HL-60 (cell line): ENCODE measurements at regions not wholly inside any gene's neighbourhood (a gene's known extent, or its start where the extent isn't known, plus 50 kb on each side); places are given as distances from the start of the nearest gene placed in this dataset.

ENCODE experiments used
- DNase-seq, 2 experiments: peaks; one replicate each; pipeline ENCODE4 v3.0.0-alpha.2; 2010 to 2020; ENCODE audit warnings: low read depth in 1 of 2, low spot score in 1 of 2
- H3K27ac ChIP-seq: fragments of 250-450 bp; sonication (Bioruptor Pico); replicated peaks from 2 replicates; pipeline ENCODE4 v1.5.1; 2020; ENCODE audit warnings: mild to moderate bottlenecking, moderate library complexity
- H3K27me3 ChIP-seq: fragments of 250-450 bp; sonication (Bioruptor Pico); 2 replicates; pipeline ENCODE4 v1.5.1; 2021; ENCODE audit warnings: mild to moderate bottlenecking, moderate library complexity; ENCODE audit not compliant: insufficient read depth, poor library complexity, severe bottlenecking
- H3K4me3 ChIP-seq: replicated peaks from 2 replicates; pipeline ENCODE4 v1.5.1; 2011; ENCODE audit warnings: mild to moderate bottlenecking, control low read depth, low read length; ENCODE audit not compliant: insufficient read depth
- GABPA ChIP-seq: IDR thresholded peaks from 2 replicates; pipeline ENCODE4 v1.6.1; 2012; ENCODE audit warnings: low read depth
- POLR2AphosphoS5 ChIP-seq: IDR thresholded peaks from 2 replicates; pipeline ENCODE4 v1.6.1; 2012; ENCODE audit warnings: low read depth
- REST ChIP-seq: IDR thresholded peaks from 2 replicates; pipeline ENCODE4 v1.6.1; 2012; ENCODE audit warnings: low read depth; ENCODE audit not compliant: insufficient replicate concordance
- SPI1 ChIP-seq: IDR thresholded peaks from 2 replicates; pipeline ENCODE4 v1.6.1; 2012; ENCODE audit warnings: low read depth, mild to moderate bottlenecking, borderline replicate concordance
- TF ChIP-seq, protein P1 (sequence below): IDR thresholded peaks from one replicate; pipeline ENCODE4 v1.5.1; 2011; ENCODE audit warnings: low read length, control low read depth, inconsistent platforms; ENCODE audit not compliant: insufficient read depth

- no peak for DNase-seq
- Histone ChIP-seq H3K27ac (no peak overlapping the region), H3K27me3 (no peaks in the 10 kb centered on the region), H3K4me3 (no peak overlapping the region)
- TF ChIP-seq, protein P1, sequence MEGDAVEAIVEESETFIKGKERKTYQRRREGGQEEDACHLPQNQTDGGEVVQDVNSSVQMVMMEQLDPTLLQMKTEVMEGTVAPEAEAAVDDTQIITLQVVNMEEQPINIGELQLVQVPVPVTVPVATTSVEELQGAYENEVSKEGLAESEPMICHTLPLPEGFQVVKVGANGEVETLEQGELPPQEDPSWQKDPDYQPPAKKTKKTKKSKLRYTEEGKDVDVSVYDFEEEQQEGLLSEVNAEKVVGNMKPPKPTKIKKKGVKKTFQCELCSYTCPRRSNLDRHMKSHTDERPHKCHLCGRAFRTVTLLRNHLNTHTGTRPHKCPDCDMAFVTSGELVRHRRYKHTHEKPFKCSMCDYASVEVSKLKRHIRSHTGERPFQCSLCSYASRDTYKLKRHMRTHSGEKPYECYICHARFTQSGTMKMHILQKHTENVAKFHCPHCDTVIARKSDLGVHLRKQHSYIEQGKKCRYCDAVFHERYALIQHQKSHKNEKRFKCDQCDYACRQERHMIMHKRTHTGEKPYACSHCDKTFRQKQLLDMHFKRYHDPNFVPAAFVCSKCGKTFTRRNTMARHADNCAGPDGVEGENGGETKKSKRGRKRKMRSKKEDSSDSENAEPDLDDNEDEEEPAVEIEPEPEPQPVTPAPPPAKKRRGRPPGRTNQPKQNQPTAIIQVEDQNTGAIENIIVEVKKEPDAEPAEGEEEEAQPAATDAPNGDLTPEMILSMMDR: no peak
- TF ChIP-seq SPI1 (no peak), POLR2AphosphoS5 (no peak), REST (no peak), GABPA (no peak)
These were observed 216.3 kb downstream of the BUD13 start for GRCh38 chr11:116556483-116556882.

GRCh38 chr11:116553482-116553881, 219.3 kb downstream of the BUD13 start:
- Histone ChIP-seq H3K4me3 (no peak overlapping the region), H3K27me3 (no peaks in the 10 kb centered on the region), H3K27ac (no peak overlapping the region)
- DNase-seq: no peak
- no peak for TF ChIP-seq POLR2AphosphoS5
- TF ChIP-seq SPI1: no peak
- TF ChIP-seq REST: no peak
- TF ChIP-seq GABPA: no peak
- TF ChIP-seq, protein P1: no peak

GRCh38 chr11:116551576-116551975, 221.2 kb downstream of the BUD13 start:
- H3K27me3 ChIP-seq: no peaks in the 10 kb centered on the region
- no peak for DNase-seq
- TF ChIP-seq REST (no peak), SPI1 (no peak), GABPA (no peak), POLR2AphosphoS5 (no peak)
- TF ChIP-seq, protein P1: no peak

More at GRCh38 chr11:116551576-116551975, 221.2 kb downstream of the BUD13 start:
- Histone ChIP-seq H3K4me3 (no peak overlapping the region), H3K27ac (no peak overlapping the region)
